ENCODE measurements at regions not wholly inside any gene's neighbourhood (a gene's known extent, or its start where the extent isn't known, plus 50 kb on each side); places are given as distances from the start of the nearest gene placed in this dataset.

DNA sequence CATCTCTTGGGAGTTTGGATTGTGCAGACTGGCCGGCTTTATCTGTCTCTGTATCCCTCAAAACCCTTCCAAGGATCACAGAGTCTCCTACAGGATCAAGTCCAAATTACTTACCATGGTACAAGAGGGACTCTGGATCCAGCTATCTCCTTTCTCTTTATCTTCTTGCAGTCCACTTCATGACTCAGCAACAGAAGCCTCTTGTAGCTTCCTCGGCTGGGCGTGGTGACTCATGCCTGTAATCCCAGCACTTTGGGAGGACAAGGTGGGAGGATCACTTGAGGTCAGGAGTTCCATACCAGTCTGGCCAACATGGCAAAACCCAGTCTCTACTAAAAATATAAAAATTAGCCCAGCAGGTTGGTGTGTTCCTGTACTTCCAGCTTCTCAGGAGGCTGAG is 189.7 kb downstream of the BCAT1 start (continued):
- TF ChIP-seq, protein P1, sequence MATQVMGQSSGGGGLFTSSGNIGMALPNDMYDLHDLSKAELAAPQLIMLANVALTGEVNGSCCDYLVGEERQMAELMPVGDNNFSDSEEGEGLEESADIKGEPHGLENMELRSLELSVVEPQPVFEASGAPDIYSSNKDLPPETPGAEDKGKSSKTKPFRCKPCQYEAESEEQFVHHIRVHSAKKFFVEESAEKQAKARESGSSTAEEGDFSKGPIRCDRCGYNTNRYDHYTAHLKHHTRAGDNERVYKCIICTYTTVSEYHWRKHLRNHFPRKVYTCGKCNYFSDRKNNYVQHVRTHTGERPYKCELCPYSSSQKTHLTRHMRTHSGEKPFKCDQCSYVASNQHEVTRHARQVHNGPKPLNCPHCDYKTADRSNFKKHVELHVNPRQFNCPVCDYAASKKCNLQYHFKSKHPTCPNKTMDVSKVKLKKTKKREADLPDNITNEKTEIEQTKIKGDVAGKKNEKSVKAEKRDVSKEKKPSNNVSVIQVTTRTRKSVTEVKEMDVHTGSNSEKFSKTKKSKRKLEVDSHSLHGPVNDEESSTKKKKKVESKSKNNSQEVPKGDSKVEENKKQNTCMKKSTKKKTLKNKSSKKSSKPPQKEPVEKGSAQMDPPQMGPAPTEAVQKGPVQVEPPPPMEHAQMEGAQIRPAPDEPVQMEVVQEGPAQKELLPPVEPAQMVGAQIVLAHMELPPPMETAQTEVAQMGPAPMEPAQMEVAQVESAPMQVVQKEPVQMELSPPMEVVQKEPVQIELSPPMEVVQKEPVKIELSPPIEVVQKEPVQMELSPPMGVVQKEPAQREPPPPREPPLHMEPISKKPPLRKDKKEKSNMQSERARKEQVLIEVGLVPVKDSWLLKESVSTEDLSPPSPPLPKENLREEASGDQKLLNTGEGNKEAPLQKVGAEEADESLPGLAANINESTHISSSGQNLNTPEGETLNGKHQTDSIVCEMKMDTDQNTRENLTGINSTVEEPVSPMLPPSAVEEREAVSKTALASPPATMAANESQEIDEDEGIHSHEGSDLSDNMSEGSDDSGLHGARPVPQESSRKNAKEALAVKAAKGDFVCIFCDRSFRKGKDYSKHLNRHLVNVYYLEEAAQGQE (IDR thresholded peaks at IDR 0.05; ENCODE audit: borderline replicate concordance): 0 out of 2 replicates have a peak, but pooled peaks have one; percentile 13
- TF ChIP-seq, protein P1 (CRISPR knock-in tag; IDR thresholded peaks at IDR 0.05; ENCODE audit: low read depth): no peak
- TF ChIP-seq KAT8 (IDR thresholded peaks at IDR 0.05; ENCODE audit: low read depth) (no peak), NUFIP1 (IDR thresholded peaks at IDR 0.05; ENCODE audit: partially characterized antibody) (no peak), ZNF445 (CRISPR knock-in tag; IDR thresholded peaks at IDR 0.05; ENCODE audit: low read depth) (no peak), FOXK2 (conservative IDR thresholded peaks at IDR 0.05 in 1 of 2, IDR thresholded peaks at IDR 0.05 in 1 of 2; ENCODE audit: low read depth in 2 of 2) (peak; percentile 21 to 26; a peak in 1 of 4 replicates), MTA1 (IDR thresholded peaks at IDR 0.05; ENCODE audit: borderline replicate concordance) (0 out of 2 replicates have a peak, but pooled peaks have one; percentile 41), ARHGAP35 (IDR thresholded peaks at IDR 0.05; ENCODE audit: partially characterized antibody) (no peak), KHSRP (IDR thresholded peaks at IDR 0.05) (no peak), PML (IDR thresholded peaks at IDR 0.05; ENCODE audit: low read length) (no peak), NFXL1 (CRISPR knock-in tag; IDR thresholded peaks at IDR 0.05) (no peak), SUPT5H (IDR thresholded peaks at IDR 0.05) (no peak), ETV5 (CRISPR knock-in tag; IDR thresholded peaks at IDR 0.05; ENCODE audit: low read depth) (no peak), C11orf30 (IDR thresholded peaks at IDR 0.05; ENCODE audit: low read depth) (peak; percentile 77), GTF2A2 (tag; IDR thresholded peaks at IDR 0.05) (no peak), BRD9 (IDR thresholded peaks at IDR 0.05; ENCODE audit: low read depth, partially characterized antibody) (no peak), YY1 (IDR thresholded peaks at IDR 0.05; ENCODE audit: borderline replicate concordance in 1 of 3, control insufficient read depth in 1 of 3, extremely low read depth in 1 of 3, insufficient read depth in 3 of 3, insufficient read length in 1 of 3, insufficient replicate concordance in 2 of 3, low read depth in 1 of 3, low read length in 2 of 3) (no peak), TAL1 (IDR thresholded peaks at IDR 0.05) (peak; percentile 40), DPF2 (IDR thresholded peaks at IDR 0.05) (peak; percentile 95), HNRNPH1 (optimal IDR thresholded peaks at IDR 0.05; ENCODE audit: low read depth, low read length) (no peak)
- TF ChIP-seq, protein P2, sequence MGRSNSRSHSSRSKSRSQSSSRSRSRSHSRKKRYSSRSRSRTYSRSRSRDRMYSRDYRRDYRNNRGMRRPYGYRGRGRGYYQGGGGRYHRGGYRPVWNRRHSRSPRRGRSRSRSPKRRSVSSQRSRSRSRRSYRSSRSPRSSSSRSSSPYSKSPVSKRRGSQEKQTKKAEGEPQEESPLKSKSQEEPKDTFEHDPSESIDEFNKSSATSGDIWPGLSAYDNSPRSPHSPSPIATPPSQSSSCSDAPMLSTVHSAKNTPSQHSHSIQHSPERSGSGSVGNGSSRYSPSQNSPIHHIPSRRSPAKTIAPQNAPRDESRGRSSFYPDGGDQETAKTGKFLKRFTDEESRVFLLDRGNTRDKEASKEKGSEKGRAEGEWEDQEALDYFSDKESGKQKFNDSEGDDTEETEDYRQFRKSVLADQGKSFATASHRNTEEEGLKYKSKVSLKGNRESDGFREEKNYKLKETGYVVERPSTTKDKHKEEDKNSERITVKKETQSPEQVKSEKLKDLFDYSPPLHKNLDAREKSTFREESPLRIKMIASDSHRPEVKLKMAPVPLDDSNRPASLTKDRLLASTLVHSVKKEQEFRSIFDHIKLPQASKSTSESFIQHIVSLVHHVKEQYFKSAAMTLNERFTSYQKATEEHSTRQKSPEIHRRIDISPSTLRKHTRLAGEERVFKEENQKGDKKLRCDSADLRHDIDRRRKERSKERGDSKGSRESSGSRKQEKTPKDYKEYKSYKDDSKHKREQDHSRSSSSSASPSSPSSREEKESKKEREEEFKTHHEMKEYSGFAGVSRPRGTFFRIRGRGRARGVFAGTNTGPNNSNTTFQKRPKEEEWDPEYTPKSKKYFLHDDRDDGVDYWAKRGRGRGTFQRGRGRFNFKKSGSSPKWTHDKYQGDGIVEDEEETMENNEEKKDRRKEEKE (IDR thresholded peaks at IDR 0.05; ENCODE audit: borderline replicate concordance in 1 of 2, control insufficient read depth in 1 of 2, low read depth in 2 of 2, low read length in 1 of 2): no peak
